ENCODE measurements at regions not wholly inside any gene's neighbourhood (a gene's known extent, or its start where the extent isn't known, plus 50 kb on each side); places are given as distances from the start of the nearest gene placed in this dataset.

DNA sequence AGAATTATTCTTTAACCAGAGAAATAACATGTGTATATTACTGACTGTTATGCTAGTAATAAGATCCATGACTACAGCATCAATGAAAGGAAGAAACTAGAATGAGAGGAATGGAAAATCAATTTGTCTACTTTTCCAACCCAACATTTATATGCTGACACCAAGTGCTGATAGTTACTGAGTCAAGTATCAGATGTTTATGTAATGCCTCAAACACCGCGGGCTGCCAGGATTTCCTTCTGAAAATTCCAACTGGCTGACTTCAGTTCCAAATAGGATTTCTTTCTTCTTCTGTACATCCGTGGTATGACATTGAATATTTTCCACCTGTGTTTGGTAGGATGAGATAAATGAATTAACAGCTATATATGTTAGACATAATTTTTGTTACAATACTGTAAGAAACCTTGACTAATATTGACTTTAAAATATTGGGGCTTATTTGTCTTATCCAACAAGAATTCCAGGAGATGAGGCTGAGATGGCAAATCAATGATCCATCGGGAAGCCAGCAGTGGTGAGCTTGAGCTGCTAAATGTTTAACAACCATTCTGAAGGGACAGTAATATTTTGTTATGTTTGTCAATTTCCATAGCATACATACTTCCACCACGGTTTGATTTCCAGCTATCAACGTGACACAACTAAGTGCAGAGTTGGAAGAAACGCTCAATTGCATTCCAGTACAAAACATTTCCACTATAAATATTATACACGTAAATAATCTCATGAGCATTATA lies 435.2 kb upstream of the AUTS2 start:
- no peak for TF ChIP-seq CTCF (IDR thresholded peaks at IDR 0.05; ENCODE audit: control insufficient read depth, extremely low read depth, insufficient read depth)
- DNase-seq (ENCODE audit: low read depth), result no peak
- H3K4me3 ChIP-seq (ENCODE audit: low read depth, low read length), result no peak overlapping the region

DNA sequence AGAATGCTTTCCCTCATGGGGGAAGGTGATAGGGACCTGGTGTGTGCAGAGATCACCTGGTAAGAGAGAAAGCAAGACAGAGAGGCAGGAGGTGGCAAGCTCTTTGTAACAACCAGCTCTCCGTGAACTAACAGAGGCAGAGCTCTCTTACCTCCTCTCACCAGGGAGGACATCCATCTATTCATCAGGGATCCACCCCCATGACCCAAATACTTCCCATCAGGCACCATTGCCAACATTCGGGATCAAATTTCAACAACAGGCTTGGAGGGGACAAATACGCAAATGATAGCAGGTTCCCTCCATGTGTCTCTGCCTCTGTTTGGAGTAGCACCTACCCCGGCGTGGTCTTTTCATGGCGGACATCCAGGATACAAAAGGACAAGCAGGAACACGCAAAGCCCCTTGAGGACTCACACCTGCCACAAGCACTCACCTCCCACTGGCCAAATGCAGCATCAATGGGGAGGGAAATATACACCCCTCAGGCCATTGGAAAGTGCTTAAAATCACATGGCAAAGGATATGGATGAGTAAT lies 431.2 kb upstream of the AUTS2 start:
- no peak for DNase-seq (ENCODE audit: low read depth)
- H3K4me3 ChIP-seq (ENCODE audit: low read depth, low read length), result no peak overlapping the region
- no peak for TF ChIP-seq CTCF (IDR thresholded peaks at IDR 0.05; ENCODE audit: control insufficient read depth, extremely low read depth, insufficient read depth)

GRCh38 chr7:69169386-69169785 lies 428.9 kb upstream of the AUTS2 start:
- no peak overlapping the region for H3K4me3 ChIP-seq (ENCODE audit: low read depth, low read length)
- DNase-seq (ENCODE audit: low read depth), result no peak
- no peak for TF ChIP-seq CTCF (IDR thresholded peaks at IDR 0.05; ENCODE audit: control insufficient read depth, extremely low read depth, insufficient read depth)

DNA sequence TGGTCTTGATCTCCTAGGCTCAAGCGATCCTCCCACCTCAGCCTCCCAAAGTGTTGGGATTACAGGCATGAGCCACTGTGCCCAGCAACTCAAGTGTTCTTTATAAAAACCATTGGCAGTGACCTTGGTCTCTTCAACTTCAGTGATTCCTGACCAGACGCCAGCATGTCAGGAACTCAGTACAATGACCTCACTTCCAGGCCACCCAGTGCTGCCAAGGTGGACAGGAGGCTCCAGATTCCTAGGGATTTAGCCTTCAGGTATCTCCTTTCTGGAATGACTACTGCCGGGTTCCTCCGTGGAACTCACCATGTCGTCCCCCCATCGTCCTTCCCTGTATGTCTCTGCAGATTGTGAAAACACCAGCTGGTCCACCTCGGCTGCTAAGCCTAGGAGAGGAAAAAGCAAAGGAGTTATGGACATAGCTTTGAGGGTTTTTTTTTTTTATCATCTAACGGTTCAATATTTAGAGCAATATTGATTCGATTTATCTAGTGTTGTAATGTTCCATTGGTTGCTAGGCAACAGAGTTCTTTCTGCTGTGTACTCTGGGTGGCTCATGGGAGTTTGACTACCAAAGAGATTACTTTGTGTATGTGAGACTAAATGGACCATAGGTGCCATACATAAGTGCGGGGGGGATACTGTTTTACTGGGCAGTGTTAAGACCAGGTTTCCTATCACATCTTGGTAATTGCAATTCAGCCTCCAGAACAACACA lies 425.8 kb upstream of the AUTS2 start:
- H3K4me3 ChIP-seq (ENCODE audit: low read depth, low read length), result no peak overlapping the region
- no peak for TF ChIP-seq CTCF (IDR thresholded peaks at IDR 0.05; ENCODE audit: control insufficient read depth, extremely low read depth, insufficient read depth)
- no peak for DNase-seq (ENCODE audit: low read depth)

DNA sequence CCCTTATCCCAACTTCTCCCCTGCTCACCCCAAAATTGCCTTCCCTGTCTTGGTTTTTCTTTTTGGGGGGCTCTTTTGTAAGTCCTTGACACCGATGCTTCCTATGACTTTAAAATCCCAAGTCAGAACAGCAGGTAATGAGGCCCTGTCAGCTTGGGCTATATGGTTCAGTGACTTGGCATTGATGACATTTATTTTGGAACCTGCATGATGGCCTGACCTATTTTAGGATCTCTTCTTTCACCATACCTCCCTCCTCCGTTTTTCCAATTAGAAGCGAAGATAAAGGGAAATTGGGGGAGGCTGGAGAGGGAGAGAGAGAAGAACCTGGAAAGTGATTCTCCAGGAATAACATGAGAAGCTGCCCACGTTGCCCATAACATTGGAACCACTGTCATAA lies 424.9 kb upstream of the AUTS2 start:
- no peak for DNase-seq (ENCODE audit: low read depth)
- TF ChIP-seq CTCF (IDR thresholded peaks at IDR 0.05; ENCODE audit: control insufficient read depth, extremely low read depth, insufficient read depth), result no peak
- no peak overlapping the region for H3K4me3 ChIP-seq (ENCODE audit: low read depth, low read length)

GRCh38 chr7:69173846-69174245 lies 424.4 kb upstream of the AUTS2 start:
- DNase-seq (ENCODE audit: low read depth), result no peak
- H3K4me3 ChIP-seq (ENCODE audit: low read depth, low read length), result no peak overlapping the region
- TF ChIP-seq CTCF (IDR thresholded peaks at IDR 0.05; ENCODE audit: control insufficient read depth, extremely low read depth, insufficient read depth), result no peak

All from LNCaP clone FGC (cell line).